ENCODE measurements at regions not wholly inside any gene's neighbourhood (a gene's known extent, or its start where the extent isn't known, plus 50 kb on each side); places are given as distances from the start of the nearest gene placed in this dataset.
"Not testable (repeated sequence)": the region's sequence is repeated elsewhere in the genome, so short reads cannot be mapped to it uniquely, and the experiment has no call there.

DNA sequence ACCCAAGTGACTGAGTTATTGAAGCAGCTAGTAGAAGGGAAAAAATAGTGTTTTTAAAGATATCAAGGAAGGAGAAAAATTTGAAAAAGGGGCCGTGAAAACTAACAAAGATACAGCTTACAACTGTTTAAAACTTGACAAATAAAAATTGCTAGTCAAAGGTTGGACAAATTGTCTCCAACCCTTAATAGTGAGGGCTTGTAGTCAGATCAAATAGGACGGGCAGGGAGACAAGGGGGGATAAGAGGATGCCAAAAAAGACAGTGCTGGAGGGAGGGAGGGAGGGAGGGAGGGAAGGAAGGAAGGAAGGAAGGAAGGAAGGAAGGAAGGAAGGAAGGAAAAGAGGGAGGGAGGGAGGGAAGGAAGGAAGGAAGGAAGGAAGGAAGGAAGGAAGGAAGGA, 1825.8 kb upstream of the MIR17HG start:
- not testable (repeated sequence) for DNase-seq

DNA sequence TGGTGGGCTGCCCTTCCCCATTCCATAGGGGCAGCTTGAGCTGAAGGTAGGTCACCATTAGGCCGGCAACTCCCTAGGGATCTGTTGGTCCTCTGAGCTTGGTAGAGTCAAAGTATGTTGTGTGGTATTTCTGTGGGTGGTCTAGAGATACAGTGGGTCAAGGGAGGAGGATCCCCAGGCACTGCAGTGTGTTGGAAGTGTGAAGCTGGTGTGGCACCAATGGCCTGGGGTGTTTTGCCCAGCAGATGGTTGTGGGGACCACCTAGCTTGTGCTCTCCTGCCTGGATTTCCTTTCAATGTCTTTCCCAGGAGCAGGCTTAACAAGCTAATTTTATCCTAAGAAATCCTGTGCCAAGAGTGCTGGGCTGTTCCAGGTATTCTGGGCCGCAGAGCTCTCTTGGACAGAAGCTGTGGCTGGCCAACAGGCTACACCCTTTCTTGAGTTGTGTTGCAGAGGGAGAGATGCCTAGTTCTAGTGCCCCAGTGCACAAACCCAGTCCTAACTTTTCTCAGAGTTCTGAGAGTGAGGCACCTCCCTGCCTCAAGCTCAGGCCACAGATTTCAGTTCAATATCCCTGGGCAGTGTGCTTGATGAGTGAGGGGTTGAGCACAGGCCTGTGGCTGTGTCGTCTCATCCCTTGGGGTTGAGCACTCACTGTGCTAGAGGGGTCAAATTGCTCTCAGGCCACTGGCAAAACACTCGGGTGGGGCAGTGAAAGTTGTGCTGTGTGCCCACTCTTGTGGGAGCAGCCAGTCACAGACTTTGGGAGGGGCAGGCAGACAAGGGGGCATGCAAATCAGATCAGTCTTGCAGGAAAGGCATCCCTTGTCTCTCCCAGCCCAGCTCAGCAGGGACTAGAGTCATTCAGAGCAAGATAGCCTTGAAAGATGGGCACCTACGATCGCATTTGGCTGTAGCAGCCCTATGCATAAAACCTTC, 1806.1 kb upstream of the MIR17HG start:
- no peak for DNase-seq

DNA sequence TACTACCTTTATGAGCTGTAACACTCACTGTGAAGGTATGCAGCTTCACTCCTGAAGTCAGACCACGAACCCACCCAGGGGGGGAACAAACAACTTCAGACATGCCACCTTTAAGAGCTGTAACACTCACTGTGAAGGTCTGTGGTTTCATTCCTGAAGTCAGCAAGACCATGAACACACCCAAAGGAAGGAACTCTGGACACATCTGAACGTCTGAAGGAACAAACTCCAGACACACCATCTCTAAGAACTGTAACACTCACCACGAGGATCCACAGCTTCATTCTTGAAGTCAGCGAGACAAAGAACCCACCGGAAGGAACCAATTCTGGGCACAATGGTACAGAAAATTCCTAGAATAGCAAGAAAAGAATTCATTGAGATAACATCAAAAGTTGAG, 1796.5 kb upstream of the MIR17HG start:
- DNase-seq: no peak

DNA sequence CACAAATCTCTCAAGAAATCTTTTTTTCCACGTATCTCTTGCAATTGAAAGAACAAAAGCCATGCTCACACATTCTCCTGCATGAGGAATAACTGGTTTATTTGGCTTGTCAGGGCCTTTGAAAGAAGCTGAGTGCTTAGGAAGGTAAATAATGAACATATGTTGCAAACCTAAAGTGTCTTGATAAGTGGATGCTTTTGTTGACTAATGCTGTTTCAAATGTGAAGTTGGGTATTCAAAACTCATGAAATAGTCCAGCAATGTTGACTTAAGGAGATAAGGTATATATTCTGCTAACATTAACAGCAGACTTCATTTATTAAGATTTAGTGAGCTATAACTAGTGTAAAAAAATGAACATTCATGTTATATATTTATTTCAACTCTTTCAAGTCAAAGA, 1792.7 kb upstream of the MIR17HG start:
- DNase-seq: no peak

DNA sequence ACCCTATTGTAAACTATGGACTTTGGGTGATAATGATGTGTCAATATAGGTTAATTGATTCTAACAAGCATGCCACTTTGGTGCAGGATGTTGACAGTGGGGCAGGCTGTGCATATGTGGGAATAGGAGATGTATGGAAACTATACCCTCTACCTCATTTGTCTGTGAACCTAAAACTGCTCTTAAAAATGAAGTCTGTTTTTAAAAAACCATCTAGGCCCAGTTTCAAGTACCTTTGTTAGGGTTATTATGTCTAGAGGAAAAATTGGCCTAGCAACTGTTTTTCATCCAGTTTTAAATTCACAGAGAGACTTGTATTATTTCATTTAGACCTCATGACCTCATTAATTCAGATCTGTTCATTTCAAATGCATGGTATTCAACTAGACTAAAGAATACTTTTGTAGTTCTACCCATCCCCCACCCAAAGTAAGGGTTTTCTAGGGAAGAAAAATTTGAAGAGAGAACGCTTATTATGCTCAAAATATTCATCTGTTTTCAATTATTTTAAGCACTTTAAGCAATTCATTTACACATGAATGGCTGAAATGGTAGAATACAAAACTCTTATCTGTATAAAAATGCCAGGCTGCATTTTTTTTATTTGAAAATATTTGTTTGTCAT, 1781.9 kb upstream of the MIR17HG start:
- no peak for DNase-seq

DNA sequence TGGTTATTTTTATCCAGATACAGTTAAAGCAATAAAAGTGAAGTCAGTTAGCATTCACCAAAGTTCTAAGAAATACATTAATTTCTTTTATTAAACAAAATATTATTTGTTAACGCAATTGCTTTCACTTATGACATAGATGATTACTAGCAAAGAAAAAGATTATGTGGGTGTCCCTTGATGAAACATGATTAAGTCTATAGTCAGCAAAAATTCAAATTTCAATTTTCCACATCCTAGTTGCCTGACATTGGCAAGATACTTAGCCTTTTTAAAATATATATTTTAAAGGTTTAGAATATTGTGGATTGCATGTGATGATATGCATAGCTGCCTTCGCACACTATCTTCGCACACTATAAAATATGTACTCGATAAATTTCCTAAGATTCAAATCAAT, 1780.5 kb upstream of the MIR17HG start:
- DNase-seq: no peak

DNA sequence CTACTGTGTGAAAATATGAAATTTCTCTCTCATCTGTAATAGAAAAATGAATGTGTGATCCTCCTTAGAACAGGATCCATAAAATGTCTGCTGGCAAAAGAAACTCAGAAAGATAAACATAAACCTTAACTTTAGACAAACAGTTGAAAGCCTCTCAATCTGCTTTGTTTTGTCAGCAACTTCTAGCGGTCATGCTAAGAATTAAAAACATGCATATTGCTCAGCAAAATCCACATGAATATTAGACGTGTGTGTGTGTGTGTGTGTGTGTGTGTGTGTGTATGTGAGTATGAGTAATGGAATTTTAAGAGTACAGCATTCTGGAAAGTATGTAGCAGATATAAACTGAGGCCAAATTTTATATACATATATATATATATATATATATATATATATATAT, 1779.2 kb upstream of the MIR17HG start:
- no peak for DNase-seq

DNA sequence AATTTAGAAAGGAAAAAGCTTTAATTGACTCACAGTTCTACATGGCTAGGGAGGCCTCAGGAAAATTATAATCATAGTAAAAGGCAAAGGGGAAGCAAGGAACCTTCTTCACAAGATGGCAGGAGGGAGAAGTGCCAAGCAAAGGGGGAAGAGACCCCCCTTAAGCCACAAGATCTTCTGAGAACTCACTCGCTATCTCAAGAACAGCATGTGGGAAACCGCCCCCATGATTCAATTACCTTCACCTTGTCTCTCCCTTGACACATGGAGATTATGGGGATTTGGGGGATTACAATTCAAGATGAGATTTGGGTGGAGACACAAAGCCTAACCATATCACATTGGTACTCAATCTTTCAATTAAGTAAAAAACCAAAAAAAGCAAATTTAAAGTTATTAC, 1778.7 kb upstream of the MIR17HG start:
- DNase-seq: no peak

DNA sequence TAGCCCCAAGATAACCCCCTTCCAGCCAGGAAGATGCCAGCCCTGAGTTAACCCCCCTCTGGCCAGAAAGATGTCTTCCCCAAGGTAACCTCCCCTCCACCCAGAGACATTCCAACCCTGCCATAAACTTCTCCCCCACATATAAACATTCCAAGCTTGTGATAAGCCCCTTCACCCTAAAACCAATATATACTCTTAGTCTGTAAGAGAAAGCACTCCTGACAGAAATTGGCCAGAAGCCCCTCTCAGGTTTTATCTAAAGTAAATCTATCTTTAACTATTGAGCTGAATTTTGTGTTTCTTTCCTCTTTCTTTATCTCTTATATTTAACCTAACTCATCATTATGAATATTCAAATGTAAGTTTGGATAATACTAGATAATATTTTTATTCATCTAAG, 1775.8 kb upstream of the MIR17HG start:
- no peak for DNase-seq

DNA sequence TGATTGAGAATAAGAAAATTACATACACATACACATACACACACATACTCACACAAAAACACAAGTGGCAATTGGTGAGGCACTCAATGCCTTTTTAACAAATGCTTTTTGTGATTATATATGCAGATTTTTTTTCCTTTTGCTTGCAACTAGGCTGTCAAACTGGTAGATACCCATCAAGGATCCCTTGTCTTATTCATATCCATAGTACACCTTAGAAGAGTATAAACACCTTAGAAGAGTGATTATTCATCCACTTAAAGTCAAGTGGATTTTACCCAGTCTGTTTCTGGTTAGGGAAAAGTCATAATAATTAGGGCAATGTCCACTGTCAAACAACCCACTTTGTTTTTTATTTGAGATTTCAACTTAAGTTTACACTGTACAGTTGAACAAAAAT, 1773.4 kb upstream of the MIR17HG start:
- no peak for DNase-seq

DNA sequence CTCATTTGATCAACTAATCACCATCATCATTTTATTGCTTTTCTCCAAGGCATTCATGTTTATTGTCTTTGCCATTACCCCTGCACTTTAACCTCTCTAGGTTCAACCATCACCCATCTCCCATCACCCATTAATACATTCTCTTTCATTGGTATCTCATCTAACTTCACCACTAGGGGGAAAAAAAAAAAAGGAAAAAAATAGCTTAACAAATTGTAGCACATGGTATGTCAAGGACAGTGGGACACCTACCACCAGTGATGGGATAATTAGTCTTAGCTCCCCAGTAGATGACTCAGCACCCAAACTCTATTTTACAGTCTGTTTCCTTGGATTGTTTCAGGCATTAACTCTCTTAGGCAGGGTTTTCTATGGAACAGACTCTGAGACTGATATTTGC, 1770.2 kb upstream of the MIR17HG start:
- DNase-seq: no peak

DNA sequence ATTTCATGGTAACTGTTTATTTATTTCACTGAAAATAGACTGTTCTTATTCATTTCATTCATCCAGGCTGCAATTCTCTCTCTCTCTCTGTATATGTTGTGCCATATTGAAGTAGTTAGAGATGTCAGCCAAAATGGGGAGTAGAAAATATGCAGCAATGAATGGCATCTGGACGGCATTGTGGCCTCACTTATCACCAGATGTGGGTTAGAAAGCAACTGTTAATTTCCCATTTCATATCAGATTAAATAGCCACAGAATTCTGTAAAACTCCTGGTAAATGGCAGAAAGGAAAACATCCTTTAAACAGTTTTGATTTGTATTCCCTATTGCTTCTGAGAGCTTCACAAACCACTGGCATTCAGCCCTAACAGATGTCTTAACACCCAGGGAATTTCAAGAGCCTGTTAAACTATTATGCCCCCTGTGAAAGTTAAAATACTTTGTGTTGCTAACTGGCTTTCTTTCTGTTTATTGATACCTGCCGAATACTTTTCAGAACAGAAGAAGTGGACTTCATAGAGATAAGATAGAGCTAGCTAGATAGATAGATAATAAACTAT, 1763.3 kb upstream of the MIR17HG start:
- DNase-seq: no peak

DNA sequence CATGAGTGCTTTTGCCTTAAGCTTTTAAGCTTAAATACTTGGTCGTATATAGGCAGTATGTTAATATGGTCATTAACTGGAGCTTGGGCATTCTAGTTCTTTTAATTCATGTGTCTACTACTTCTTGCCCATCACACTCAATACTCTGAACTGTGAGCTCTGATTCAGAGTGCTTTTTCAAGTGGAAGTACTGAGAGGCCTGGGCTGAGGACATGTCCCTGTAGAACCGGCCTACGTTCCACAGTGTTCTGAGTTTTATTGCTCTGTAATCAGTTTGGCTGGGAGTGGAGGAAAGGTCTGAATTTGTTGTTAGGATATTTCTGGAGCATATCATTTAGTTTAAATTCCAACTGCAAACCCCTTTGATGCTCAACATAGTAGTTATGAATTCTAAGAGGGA, 1744.8 kb upstream of the MIR17HG start:
- DNase-seq: no peak

DNA sequence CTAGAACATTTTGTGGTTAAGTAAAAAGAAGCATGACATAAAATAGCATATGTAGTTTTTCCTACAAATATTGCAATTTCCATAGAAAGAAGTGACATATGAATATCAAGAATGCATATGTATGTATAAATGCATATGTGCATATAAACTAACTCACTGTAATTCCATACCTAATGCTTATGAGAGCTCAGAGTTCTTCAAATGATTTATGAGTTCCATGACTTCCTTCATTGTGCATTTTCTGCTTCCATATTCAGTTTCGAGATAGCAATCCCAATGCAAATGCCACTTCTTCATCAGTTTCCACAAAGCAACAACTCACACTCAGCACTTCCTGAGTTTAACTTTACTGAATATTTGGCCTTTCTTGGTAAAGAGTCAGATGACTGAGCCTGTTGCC, 1744.3 kb upstream of the MIR17HG start:
- DNase-seq: no peak

DNA sequence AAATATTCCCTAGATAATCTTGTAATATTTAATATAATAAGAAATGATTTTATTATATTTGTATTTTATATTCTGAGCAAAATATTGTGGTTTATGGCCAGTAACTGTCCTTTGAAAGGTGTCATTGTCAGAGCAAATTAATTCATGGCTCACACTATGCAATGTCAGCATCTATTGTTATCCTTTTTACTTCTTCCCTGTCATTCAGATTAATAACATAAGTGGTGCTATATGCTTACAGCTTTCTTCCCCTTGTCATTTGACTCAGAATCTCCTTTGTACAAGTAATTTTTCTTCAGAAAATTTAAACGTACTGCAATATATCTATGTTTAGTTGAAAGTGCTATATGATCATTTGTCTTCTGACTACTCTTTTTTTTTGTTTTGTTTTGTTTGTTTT, 1738.2 kb upstream of the MIR17HG start:
- no peak for DNase-seq

DNA sequence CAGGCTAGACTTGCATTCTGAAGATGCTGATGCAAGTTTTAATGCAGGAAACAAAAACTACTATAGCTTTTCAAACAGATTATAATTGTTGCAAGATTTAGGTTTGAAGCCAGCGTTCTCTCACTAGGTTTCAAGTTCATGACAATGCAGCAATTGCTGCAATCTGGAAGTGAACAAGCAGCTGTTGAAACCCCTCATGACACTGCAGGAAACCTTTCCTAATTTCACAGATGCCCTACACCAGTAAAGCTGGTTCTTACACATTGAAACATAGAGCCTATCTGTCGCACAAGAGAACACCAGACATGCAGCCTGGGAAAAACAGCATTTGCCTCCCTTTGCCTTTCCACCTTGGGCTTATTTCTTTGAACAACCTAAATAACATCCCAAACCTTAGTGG, 1737.2 kb upstream of the MIR17HG start:
- no peak for DNase-seq

DNA sequence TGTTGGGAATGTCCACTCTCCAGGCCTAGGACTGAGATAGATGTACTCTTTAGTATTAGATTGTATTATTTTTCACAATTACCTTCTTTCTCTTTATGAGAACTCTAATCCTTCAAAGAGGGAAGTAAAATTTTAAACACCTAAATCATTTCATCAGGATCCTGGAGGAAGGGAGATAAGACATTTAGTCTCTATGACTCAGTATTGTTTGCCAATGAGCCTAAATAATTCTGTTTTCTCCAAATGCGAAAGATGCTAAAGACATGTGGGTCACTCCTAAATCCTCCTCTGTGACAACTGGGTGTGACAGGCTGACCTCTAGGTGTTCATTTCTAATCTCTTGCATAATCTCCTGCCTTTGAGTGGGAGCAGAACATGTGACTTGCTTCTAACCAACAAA, 1736.6 kb upstream of the MIR17HG start:
- DNase-seq: no peak

DNA sequence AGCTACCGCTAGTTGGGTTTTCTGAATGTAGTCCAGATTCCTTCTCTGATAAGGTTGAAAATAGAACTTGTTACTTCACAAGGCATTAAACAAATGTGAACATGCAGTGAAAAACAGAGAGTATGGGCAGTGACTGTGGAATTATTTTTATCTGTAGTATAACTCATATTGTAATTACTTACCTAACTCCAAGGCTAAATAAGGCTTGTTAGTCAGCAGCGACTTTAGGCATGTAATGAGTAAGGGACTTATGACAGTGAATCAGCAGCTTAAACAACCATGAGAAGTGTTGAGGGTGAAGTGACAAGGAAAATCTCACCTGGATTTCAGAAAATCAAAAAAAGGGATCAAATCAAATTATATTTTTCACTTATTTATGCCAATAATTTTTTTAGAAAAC, 1719.5 kb upstream of the MIR17HG start:
- no peak for DNase-seq

DNA sequence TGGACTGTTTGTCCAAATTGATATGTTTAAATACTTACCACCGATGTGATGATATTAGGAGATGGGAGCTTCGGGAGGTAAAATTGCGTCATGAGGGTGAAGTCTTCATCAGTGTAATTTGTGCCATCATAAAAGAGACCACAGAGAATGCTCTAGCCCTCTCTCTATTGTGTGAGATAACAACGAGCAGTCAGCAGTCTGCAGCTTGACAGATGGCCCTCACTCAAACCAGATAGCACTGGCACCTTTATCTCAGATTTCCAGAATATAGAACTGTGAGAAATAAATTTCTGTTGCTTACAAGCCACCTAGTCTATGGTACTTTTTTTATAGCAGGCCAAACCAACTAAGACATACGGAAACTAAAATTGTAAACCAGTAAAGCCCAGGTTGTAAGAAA, 1718.9 kb upstream of the MIR17HG start:
- DNase-seq: no peak

DNA sequence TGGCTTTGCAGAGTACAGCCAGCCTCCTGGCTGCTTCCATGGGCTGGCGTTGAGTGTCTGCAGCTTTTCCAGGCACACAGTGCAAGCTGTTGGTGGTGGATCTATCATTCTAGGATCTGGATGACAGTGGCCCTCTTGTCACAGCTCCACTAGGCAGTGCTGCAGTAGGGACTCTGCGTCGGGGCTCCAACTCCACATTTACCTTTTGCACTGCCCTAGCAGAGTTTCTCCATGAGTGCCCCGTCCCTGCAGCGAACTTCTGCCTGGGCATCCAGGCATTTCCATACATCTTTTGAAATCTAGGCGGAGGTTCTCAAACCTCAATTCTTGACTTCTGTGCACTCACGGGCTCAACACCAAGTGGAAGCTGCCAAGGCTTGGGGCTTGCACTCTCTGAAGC, 1697.3 kb upstream of the MIR17HG start:
- no peak for DNase-seq

DNA sequence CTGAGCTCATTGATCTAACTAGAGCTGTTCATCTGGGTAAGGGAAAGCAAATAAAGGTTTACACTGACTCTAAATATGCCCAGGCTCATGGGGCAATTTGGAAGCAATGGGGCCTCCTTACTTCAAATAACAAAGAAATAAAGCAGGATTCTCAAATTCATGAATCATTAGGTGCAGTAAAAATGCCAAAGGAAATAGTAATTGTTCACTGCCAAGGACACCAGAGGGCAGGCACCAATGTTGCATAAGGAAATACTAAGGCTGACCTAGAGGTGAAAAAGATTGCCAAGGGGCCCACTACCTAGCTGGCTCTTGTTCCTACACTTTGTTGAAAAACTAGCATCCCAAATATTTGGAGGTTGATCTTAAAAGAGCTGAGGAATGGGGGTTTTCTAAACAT, 1686.7 kb upstream of the MIR17HG start:
- DNase-seq: no peak

DNA sequence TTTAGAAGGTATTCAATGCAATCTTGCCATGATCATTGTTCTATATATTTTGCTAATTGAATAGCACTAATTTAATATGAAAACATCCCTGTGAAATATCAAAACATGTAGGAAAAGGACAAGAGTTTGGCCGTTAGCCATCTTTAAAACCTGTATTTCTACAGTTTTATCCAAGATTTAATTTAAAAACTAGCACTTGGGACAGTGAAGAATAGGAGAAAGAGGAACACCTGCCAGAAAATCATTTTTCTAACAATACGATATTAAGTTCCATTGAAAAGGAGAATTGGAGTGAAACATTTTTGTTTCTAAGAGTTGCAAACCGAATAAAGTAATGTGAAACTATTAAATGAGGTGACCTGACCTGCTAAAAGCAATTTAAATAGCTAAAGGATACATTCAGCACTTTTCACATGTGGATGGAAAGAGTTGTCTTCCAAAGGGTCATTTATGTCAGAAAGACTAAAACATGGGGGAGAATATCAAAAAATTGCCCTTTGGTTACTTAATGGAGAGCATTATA, 1673.6 kb upstream of the MIR17HG start:
- no peak for DNase-seq

DNA sequence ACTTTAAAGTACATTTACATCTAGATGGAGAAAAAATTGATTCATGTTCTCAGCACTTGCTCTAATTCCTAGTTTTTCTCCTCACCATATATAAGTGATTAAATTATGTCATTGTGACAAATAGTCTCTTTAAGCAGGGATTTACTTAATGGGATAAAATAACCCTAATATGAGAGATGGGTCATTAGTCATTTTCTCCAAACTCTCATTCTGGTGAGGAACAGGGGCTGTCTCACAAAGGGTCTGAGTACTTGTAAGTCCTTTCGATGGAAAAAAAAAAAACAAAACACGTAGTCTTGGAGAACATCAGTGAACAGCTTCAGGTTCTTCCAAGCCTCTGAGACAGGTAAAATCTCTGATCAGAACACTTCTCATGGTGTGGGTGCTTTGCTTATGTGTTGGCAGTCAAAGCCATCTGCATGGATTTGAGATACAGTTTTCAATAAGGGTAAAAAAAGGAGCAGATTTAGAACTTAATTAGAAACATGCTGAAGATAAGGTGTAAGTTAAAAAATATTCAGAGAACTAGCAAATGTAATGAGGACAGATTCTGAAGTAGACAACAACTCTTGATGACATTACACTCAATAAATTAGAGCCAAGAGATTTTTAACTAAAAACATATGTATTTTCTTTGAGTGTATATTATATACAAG, 1668.9 kb upstream of the MIR17HG start:
- no peak for DNase-seq

DNA sequence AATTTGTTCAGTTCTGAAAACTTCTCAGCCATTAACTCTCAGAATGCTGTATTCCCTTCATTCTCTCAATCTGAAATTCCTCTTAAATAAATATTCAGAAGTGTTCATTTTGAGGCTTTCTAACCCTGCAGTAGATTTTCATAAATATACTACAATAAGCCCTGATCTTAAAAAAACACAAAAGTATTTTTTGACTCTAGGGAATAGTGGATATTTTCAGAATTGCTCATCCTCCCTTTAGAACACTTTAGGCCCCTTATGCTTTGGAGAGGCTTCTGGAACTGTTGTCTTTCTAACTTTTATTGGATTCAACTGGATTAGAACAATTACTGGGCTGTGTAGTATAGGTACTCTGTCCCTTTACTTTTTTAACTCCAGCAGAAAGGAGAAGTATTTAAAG, 1662.6 kb upstream of the MIR17HG start:
- DNase-seq: no peak

Measured in activated effector memory CD4-positive, alpha-beta T cell treated with anti-CD3 and anti-CD28 coated beads, Interleukin-2, amount 50 U/mL, for 16 hours (primary cell).